B cell (primary cell): ENCODE measurements at regions not wholly inside any gene's neighbourhood (a gene's known extent, or its start where the extent isn't known, plus 50 kb on each side); places are given as distances from the start of the nearest gene placed in this dataset.

Experiments
- ATAC-seq: fragments of 200-7000 bp; cut with Tn5 transposase; one replicate; pipeline ENCODE4 v1.10.0; 2021; ENCODE audit warnings: low read depth, mild to moderate bottlenecking, moderate number of reproducible peaks, moderate library complexity
- CTCF ChIA-PET: fragments of 350-600 bp; sonication (Branson Sonifier 250); formaldehyde crosslinking; loops from one replicate; lab custom pipeline; 2021; ENCODE audit warnings: antibody characterized with exemption, inconsistent platforms; lab: Charles Lee
- POLR2A ChIA-PET: fragments of 350-600 bp; sonication (Branson Sonifier 250); formaldehyde crosslinking; loops from one replicate; lab custom pipeline; 2021; ENCODE audit warnings: antibody characterized with exemption; lab: Charles Lee
- DNase-seq: peaks from one replicate; pipeline ENCODE4 v3.0.0; 2013
- H2AFZ ChIP-seq: 2 replicates; pipeline ENCODE4 v1.6.1; 2012; ENCODE audit warnings: mild to moderate bottlenecking, low read depth, low read length; ENCODE audit not compliant: insufficient read depth, poor library complexity, severe bottlenecking
- H3K27ac ChIP-seq, 2 donors: 1 replicate in 1 of 2; 2 replicates in 1 of 2; pipeline ENCODE4 v1.5.1; 2012 to 2013; ENCODE audit warnings: low read length in 2 of 2, mild to moderate bottlenecking in 2 of 2, moderate library complexity in 1 of 2
- H3K27me3 ChIP-seq, 4 experiments: fragments of 200-600 bp in 1 of 4; sonication (generic) in 1 of 4; replicated peaks in 1 of 4; 1 replicate in 2 of 4; 2 replicates in 2 of 4; pipeline versions ENCODE4 v1.6.1 to v1.7.0; 2013 to 2016; ENCODE audit warnings: low read length in 3 of 4, mild to moderate bottlenecking in 2 of 4, mixed read lengths in 1 of 4, moderate library complexity in 1 of 4; ENCODE audit not compliant: insufficient read depth in 4 of 4, control insufficient read depth in 3 of 4; ENCODE audit errors: control extremely low read depth in 1 of 4
- H3K36me3 ChIP-seq, 2 experiments: replicated peaks in 1 of 2; 1 replicate in 1 of 2; 2 replicates in 1 of 2; pipeline versions ENCODE4 v1.6.1 to v1.7.1; 2013; ENCODE audit warnings: low read length in 1 of 2; ENCODE audit not compliant: insufficient read depth in 2 of 2, control insufficient read depth in 1 of 2; ENCODE audit errors: control extremely low read depth in 1 of 2, extremely low read depth in 1 of 2
- H3K4me1 ChIP-seq, 2 donors: fragments of 200-600 bp in 1 of 2; sonication (generic) in 1 of 2; 1 replicate in 1 of 2; 2 replicates in 1 of 2; pipeline versions ENCODE4 v1.5.1 to v1.6.1; 2013 to 2017; ENCODE audit warnings: low read length in 2 of 2; ENCODE audit not compliant: control insufficient read depth in 2 of 2, insufficient read depth in 2 of 2
- H3K4me2 ChIP-seq: replicated peaks from 2 replicates; pipeline ENCODE3; 2012; ENCODE audit warnings: mild to moderate bottlenecking, low read depth, low read length; ENCODE audit not compliant: poor library complexity, severe bottlenecking
- H3K4me3 ChIP-seq, 5 experiments: fragments of 200-600 bp in 1 of 5; sonication (generic) in 1 of 5; 1 replicate in 3 of 5; 2 replicates in 2 of 5; pipeline versions ENCODE4 v1.5.1 to v1.7.0; 2011 to 2016; ENCODE audit warnings: low read length in 4 of 5, mild to moderate bottlenecking in 4 of 5, low read depth in 2 of 5, control low read depth in 1 of 5, moderate library complexity in 1 of 5; ENCODE audit not compliant: insufficient read depth in 1 of 5; ENCODE audit errors: control extremely low read depth in 1 of 5, extremely low read depth in 1 of 5
- H3K79me2 ChIP-seq: fragments of 200-600 bp; sonication (generic); one replicate; pipeline ENCODE4 v1.6.0; 2016; ENCODE audit warnings: low read length; ENCODE audit not compliant: control insufficient read depth, insufficient read depth
- H3K9ac ChIP-seq: fragments of 200-600 bp; sonication (generic); 2 replicates; pipeline ENCODE4 v1.6.1; 2017; ENCODE audit warnings: mild to moderate bottlenecking, low read length, moderate library complexity
- H3K9me3 ChIP-seq, 3 donors: one replicate each; pipeline versions ENCODE4 v1.6.1 to v1.7.1; 2013; ENCODE audit warnings: low read length in 2 of 3; ENCODE audit not compliant: control insufficient read depth in 2 of 3, insufficient read depth in 1 of 3; ENCODE audit errors: control extremely low read depth in 1 of 3
- H4K20me1 ChIP-seq: 2 replicates; pipeline ENCODE4 v1.6.0; 2012; ENCODE audit warnings: mild to moderate bottlenecking, low read length; ENCODE audit not compliant: insufficient read depth, control insufficient read depth, poor library complexity, severe bottlenecking
- H3K27ac Mint-ChIP-seq: one replicate; pipeline ENCODE4 v1.8.0; 2021; ENCODE audit warnings: mixed read lengths
- H3K27me3 Mint-ChIP-seq: one replicate; pipeline ENCODE4 v1.8.0; 2021; ENCODE audit warnings: mixed read lengths
- H3K4me1 Mint-ChIP-seq: one replicate; pipeline ENCODE4 v1.8.0; 2021; ENCODE audit warnings: mixed read lengths
- H3K4me3 Mint-ChIP-seq: one replicate; pipeline ENCODE4 v1.8.0; 2021; ENCODE audit warnings: mixed read lengths
- H3K9me3 Mint-ChIP-seq: one replicate; pipeline ENCODE4 v1.8.0; 2022; ENCODE audit warnings: mixed read lengths; ENCODE audit not compliant: insufficient read depth
- EZH2 ChIP-seq: IDR thresholded peaks from 2 replicates; pipeline ENCODE4 v1.6.1; 2012; ENCODE audit warnings: borderline replicate concordance, low read depth, mild to moderate bottlenecking, moderate library complexity, low read length; ENCODE audit not compliant: insufficient read depth, poor library complexity, severe bottlenecking
- WGBS: methylation state at CpG from one replicate; pipeline ENCODE4 v1.1.5; 2013; ENCODE audit warnings: missing lambda C conversion rate; ENCODE audit not compliant: insufficient coverage; 5-methylcytosine and 5-hydroxymethylcytosine counted together
- intact Hi-C: fragments of 100-400 bp; cut with micrococcal nuclease; formaldehyde crosslinking; loops from one replicate; pipeline ENCODE4 v1.10.0; 2022
- TF ChIP-seq, protein P1 (sequence below): fragments of 200-600 bp; IDR thresholded peaks from one replicate; pipeline ENCODE4 v1.8.0; 2022; ENCODE audit warnings: antibody characterized with exemption, mild to moderate bottlenecking

GRCh38 chr5:89301321-89302025, 418.5 kb upstream of the MEF2C start:
- peak; percentile 29 for ATAC-seq
- peak overlapping the region; percentile 63 for H3K4me3 Mint-ChIP-seq

More at GRCh38 chr5:89301321-89302025, 418.5 kb upstream of the MEF2C start:
- CTCF ChIA-PET: interaction anchor here (0.8 to 1.3 kb wide), 6 partner anchors 11 to 572 kb away, joined by 3 to 5 read pairs (median 4); no protein-coding TSS in a partner anchor
- H3K4me1 Mint-ChIP-seq: peaks cover 51% of the 10 kb centered on the region
- 11% methylated on average over 1 of the region's 6 CpGs for WGBS
- intact Hi-C loops: loop anchor here (5.0 to 10.0 kb wide), 4 partner anchors 34 to 567 kb away; partner anchors contain the start of gene MEF2C
- DNase-seq: peak; percentile 31
- Histone ChIP-seq H2AFZ (peak overlapping the region; percentile 55), H3K4me3 (peak overlapping the region in 2 of 5 experiments; percentile 15 to 38), H3K79me2 (no peaks in the 10 kb centered on the region), H3K4me1 (peaks cover 36 to 41% of the 10 kb centered on the region in 2 donors), H3K9ac (peak overlapping the region; percentile 7), H3K27ac (peak overlapping the region; percentile 42 to 80), H3K9me3 (no peaks in the 10 kb centered on the region), H3K36me3 (no peaks in the 10 kb centered on the region), H3K4me2 (peak overlapping the region; percentile 54), H3K27me3 (no peaks in the 10 kb centered on the region), H4K20me1 (no peaks in the 10 kb centered on the region)
- POLR2A ChIA-PET: interaction anchor here (1.3 to 2.5 kb wide), 2 partner anchors 12 to 30 kb away, joined by 4 to 8 read pairs; no protein-coding TSS in a partner anchor
- peak overlapping the region; percentile 90 for H3K27ac Mint-ChIP-seq
- no peaks in the 10 kb centered on the region for H3K9me3 Mint-ChIP-seq
- no peaks in the 10 kb centered on the region for H3K27me3 Mint-ChIP-seq
- TF ChIP-seq, protein P1, sequence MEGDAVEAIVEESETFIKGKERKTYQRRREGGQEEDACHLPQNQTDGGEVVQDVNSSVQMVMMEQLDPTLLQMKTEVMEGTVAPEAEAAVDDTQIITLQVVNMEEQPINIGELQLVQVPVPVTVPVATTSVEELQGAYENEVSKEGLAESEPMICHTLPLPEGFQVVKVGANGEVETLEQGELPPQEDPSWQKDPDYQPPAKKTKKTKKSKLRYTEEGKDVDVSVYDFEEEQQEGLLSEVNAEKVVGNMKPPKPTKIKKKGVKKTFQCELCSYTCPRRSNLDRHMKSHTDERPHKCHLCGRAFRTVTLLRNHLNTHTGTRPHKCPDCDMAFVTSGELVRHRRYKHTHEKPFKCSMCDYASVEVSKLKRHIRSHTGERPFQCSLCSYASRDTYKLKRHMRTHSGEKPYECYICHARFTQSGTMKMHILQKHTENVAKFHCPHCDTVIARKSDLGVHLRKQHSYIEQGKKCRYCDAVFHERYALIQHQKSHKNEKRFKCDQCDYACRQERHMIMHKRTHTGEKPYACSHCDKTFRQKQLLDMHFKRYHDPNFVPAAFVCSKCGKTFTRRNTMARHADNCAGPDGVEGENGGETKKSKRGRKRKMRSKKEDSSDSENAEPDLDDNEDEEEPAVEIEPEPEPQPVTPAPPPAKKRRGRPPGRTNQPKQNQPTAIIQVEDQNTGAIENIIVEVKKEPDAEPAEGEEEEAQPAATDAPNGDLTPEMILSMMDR: no peak
- no peak for TF ChIP-seq EZH2
